Esophagus squamous epithelium (tissue), 4 donors: ENCODE measurements at regions not wholly inside any gene's neighbourhood (a gene's known extent, or its start where the extent isn't known, plus 50 kb on each side); places are given as distances from the start of the nearest gene placed in this dataset.

ENCODE experiments used
- POLR2A ChIP-seq, 4 donors: fragments of 450-650 bp; IDR thresholded peaks; one replicate each; pipeline ENCODE4 v1.6.1; 2017; ENCODE audit warnings: antibody characterized with exemption in 4 of 4, mild to moderate bottlenecking in 4 of 4, moderate library complexity in 3 of 4
- TF ChIP-seq, protein P1 (sequence below), 6 experiments: fragments of 450-650 bp in 4 of 6; fragments of 200-600 bp in 2 of 6; sonication (generic) in 2 of 6; IDR thresholded peaks; one replicate each; pipeline ENCODE4 v1.5.1; 2016 to 2019; ENCODE audit warnings: antibody characterized with exemption in 6 of 6, mild to moderate bottlenecking in 4 of 6, moderate library complexity in 4 of 6

DNA sequence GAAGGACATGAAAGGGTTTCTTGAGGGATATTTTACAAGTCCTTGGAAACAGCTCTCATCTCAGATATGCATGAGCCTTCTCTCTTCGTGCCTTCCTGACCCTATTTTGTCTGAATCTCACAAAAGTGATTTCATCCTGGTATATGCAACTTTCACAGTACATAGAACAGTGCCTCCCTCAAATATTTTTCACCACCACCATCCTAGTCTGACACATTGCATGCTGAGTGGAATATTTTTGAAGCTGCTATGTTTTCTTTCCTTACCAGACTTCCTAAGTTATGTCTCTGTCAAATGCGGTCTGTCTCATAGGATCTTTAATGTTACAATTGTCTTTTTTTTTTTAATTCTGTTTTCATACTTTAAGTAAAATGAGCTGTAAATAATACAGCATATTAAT is 673.3 kb upstream of the LRRN3 start:
- TF ChIP-seq, protein P1, sequence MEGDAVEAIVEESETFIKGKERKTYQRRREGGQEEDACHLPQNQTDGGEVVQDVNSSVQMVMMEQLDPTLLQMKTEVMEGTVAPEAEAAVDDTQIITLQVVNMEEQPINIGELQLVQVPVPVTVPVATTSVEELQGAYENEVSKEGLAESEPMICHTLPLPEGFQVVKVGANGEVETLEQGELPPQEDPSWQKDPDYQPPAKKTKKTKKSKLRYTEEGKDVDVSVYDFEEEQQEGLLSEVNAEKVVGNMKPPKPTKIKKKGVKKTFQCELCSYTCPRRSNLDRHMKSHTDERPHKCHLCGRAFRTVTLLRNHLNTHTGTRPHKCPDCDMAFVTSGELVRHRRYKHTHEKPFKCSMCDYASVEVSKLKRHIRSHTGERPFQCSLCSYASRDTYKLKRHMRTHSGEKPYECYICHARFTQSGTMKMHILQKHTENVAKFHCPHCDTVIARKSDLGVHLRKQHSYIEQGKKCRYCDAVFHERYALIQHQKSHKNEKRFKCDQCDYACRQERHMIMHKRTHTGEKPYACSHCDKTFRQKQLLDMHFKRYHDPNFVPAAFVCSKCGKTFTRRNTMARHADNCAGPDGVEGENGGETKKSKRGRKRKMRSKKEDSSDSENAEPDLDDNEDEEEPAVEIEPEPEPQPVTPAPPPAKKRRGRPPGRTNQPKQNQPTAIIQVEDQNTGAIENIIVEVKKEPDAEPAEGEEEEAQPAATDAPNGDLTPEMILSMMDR (IDR thresholded peaks at IDR 0.05), result no peak
- TF ChIP-seq POLR2A (IDR thresholded peaks at IDR 0.05), result no peak
